GM21528 (cell line): ENCODE measurements at regions not wholly inside any gene's neighbourhood (a gene's known extent, or its start where the extent isn't known, plus 50 kb on each side); places are given as distances from the start of the nearest gene placed in this dataset.
"Not testable (repeated sequence)": the region's sequence is repeated elsewhere in the genome, so short reads cannot be mapped to it uniquely, and the experiment has no call there.

Experiments
- ATAC-seq: cut with Tn5 transposase; IDR thresholded peaks from one replicate; pipeline ENCODE4 v1.9.1; 2021; ENCODE audit warnings: mild to moderate bottlenecking, moderate library complexity; ENCODE audit not compliant: unreplicated experiment, low FRiP score

DNA sequence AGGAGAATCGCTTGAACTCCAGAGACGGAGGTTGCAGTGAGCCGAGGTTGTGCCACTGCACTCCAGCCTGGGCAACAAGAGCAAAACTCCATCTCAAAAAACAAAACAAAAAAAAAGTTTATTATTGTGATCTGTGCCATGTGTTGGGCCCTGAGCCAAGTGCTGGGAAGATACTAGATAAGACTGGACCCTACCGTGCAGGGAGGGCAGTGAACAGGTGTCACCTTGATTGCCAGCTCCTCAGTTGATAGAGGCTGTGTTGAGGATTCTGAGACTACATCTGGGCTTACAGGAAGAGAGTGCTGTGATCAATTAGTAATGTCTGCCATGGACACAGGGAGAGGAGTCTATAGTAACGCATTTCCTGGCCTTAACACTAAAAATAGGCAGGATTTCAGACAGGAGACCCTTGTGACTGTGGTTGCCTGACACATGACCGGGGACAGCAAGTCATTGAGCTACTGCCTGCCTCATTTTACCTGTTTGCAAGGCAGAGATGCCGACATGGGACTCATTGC, 201.5 kb downstream of the C9orf50 start:
- ATAC-seq: no peak

DNA sequence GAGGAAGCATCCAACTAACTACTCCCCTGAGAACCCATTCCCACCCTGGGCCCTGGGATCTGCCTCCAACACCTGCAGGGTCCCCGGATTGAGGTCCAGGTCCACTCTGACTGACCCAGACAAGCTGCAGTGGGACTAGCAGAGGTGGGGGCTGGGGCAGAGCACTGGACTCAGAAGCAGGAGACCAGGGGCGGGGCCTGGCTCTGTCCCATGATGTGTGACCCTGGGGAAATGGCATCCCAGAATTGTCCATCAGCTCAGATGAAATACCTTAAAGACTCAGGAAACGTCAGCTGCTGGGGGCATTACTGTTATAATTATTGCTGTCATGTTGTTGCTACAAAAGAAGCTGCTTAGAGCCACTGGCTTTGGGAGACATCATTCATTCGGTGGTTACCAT, 202.4 kb downstream of the C9orf50 start:
- no peak for ATAC-seq

DNA sequence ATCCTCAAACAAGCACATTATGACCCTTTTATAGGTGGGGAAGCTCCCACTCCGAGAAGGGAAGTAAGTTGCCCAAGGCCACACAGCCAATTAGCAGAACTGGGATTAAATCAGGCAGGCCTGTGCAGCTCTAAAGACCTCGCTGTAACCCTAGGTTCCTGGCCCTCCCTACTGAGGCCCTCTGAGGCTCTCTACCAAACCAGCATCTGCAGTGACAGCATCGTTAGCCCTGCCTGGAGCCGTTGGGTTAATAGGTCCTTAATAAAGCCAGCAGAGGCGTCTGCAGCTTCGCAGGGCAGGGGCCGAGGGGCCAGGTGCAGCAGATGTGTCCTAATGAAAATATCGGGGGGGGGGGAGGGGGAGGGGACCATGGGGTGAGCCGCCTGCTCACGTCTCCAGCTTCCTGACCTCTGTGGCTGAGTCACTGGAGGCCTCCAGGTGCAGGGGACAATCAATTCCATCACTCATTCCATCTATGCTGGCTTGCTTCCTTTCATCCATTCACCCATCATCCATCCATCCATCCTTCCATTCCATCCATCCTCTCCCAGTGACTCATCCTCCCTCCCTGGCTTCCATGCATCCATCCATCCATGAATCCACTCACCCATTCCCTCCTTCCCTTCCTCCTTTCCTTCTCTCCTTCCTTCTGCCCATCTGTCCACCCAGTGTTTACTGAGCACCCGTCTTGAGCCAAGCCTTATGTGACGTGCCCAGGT, 203.9 kb downstream of the C9orf50 start:
- no peak for ATAC-seq

DNA sequence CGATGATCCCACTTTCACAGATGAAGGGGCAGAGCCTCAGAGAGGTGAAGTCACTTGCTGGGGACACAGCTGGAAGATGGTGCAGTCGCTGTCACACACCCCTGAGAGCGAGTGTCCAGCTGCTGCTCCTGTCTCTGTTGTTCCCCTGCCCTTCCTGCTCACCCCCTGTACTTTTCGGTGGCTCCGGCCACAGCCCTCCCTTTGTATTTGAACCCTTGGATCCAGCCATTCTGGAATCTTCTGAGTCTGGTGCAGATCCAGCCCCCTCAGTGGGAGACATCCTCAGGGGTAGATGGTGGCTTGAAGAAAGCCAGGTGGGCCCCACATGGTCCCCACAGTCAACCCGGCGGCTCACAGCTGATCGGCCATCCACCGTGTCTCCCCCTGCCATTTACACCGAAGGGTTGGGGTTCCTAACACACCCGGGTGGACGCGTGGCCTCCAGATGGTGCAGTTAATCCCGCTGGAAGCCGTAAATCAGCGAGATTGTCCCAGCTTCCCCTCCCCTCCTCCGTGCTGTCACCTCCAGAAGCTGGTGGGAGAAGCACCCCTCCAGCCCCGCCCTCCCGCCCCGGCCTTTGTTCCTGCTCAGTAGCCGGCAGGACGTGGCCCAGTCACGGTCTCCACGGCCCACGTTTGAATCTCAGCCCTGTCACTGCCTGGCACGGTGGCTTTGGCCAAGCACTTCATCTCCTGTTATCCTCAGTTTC, 204.8 kb downstream of the C9orf50 start:
- no peak for ATAC-seq

DNA sequence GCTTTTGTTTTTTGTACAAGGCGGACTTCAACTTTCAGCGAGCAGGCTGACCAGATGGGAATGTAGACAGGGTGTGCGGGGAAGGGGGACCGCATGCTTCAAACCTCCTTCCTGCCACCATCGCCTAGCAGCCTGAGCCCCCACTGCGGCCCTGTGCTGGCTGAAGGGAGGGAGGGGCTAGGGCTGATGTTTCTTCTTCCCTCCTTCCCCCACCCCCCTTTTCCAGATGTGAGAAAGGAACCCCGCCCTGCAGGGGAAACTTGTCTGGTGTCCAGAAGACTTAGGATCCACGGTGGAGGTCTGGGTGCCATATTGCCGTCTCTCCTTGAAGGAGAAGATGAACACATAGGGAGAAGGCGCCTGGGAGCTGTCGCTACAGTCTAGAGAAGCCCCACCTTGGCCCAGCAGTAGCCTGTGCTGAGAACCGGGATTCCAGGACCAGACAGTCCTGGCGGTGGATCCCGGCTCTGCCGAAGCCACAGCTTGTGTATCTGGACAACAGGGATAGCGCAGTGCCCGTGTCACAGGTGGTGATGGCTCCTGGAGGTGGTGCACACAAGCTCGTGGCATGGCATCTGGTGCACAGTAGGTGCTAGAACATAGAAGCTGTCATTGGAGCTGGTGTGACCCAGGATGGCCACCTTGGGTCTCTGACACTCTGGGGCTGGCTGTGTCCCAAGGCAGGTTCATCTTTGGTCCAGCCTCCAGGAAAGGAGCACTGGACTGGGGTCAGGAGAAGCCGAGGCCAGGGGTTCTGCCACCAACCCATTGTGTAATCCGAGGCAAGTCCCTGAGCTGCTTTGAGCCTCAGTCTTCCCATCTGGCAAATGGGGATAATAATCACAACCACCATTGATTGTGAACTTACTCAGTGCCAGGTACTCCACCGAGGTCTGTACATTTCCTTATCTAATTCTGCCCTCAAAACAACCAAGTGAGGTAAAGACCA, 205.6 kb downstream of the C9orf50 start:
- ATAC-seq: no peak

DNA sequence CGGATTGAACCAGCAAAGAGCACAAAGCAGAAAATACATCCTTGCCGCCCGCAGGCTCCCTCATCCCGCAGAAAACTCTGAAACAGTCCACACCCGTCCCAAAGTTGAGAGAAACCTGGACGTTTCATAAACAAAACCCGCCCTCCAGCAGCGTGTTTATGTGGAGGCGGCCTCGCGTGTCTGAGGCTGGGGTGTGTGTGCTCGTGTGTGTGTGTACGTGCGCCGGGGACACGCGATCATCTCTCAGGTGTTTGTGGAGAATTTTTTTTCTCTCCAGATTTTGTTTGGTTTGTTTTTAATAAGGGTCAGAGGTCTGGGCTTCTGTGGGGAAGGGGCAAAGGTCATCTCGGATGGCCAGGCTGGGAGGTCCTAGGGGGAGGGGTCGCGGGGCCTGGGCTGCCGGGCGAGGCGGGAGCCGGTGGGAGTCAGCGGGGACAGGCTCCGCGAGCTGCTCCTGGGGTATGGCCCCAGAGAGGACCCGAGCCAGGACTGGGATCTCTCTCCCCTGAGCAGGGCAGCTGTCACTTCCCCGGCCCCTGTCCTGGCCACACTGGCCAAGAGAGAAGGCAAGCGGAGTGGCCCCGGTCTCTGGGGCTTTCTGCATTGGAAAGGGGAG, 206.4 kb downstream of the C9orf50 start:
- ATAC-seq: no peak

DNA sequence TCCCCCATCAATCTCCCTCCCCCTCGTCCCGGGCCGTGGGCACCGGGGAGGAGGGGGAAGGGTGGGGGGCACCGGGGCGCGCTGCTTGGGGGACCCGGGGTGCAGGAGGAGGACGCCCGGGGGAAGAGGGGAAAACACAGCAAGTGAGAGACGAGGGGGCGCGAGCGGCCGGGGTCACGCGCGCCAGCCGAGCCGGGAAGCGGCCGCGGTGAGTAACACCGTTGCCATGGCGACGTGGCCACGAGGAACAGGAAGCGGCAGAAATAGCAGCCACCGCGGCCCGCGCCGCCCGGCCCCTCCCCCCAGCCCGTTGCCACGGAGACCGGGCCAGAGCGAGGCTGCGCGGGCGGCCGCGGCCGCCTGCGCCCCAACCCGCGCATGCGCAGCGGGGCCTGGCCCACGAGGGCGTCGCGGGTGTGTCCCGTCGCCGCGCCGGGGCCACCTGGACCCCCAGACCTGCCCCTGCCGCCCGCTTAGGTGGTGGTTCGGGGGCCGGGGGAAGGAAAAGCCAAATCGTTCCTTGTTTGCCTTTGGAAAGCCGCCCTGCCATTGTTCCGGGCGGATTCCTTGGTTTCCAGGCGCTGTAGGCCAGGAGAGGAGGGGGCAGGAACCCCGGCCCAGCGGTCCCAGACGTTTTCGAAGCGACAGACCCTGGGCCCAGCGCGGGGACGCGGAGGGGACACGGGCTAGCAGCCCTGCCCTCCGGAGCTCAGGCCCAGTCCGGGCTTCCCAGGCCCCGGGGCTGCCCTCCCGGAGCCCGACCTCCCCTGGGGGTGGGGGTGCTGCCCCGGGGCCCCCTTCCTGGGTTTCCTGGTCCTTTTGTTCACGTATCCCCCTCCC, 207.1 kb downstream of the C9orf50 start:
- peak; percentile 79 for ATAC-seq

DNA sequence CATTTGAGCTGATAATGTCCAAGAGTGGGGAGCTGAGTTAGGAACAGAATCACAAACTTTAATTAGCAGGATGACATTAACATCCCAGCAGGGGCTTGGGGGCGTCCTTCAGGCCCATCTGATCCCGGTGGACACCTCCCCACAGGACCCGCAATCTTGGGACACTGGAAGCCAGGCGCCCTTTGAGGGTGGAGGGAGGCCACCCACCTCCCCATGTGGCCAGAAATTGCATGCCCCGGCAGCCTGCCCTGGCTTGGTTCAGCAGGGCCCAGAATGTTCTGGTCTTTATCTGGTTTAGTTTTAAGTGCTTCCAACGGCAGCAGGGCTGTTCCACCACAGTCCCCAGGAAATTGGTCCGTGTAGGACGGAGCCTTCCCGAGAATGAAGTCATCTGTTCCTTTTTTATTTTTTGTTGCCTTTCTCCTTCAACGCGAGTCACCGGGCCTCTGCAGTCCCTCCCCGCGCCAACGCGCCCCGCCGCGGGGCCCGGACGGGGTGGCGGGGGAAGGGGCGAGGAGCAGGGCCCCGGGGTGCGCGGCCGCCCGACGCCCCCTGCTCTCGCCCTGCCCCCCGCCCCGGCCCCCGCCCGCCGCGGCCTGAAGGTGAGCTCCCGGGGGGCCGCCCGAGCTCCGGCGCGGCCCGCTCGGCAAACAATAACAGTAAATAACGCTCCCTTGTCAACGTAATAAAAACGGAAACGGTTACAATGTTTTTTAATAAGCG, 207.9 kb downstream of the C9orf50 start:
- peak; percentile 21 for ATAC-seq

DNA sequence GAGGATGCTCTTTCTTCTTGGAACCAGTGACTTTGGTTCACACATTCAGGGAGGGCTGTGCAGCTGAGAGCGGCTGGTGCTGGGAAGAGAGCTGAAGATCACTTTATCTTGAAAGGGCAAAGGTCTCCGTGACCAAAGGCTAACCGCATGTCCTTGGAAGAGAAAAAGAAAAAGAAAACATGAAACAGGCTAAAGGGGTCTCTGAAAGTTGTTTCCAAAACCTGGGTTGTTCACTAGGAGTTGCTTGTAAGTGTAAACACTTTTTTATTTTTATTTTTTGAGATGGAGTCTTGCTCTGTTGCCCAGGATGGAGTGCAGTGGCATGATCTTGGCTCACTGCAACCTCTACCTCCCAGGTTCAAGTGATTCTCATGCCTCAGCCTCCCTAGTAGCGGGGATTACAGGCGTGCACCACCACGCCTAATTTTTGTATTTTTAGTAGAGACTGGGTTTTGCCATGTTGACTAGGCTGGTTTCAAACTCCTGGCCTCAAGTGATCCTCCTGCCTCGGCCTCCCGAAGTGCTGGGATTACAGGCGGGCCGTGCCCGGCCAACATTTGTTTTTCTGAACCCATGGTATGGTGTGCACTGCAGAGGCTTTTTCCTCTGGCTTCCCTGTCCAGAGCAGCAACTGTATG, 208.6 kb downstream of the C9orf50 start:
- ATAC-seq: not testable (repeated sequence)

DNA sequence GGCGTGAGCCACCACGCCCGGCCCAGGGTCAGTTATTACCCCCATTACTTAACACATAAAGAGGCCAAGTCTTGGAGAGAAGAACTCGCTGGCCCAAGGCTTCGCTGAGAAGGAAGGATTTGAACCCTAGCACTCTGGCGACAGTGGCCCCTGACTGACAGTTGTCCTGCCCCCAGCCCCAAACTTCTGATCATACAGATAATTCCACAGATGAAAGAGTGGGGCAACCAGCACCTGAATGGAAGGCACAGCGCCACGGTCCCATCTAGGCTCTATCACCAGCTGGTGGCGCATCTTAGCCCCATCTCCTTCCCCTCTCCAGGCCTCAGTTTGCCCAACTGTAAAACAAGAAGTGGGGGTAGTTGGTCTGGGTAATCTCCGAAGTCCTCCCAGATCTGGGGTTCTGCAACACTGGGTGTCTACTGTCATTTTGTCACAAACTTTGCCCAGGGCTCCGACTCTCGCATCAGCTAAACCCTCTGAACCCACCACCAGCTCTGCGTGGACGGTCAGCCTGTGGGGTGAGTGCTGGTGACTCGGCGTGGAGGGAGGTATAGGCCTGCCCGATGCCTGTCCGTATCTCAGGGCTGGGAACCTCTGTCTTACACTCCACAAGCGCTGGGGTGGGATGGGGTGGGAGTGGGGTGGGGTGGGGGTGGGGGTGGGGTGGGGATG, 209.3 kb downstream of the C9orf50 start:
- no peak for ATAC-seq

DNA sequence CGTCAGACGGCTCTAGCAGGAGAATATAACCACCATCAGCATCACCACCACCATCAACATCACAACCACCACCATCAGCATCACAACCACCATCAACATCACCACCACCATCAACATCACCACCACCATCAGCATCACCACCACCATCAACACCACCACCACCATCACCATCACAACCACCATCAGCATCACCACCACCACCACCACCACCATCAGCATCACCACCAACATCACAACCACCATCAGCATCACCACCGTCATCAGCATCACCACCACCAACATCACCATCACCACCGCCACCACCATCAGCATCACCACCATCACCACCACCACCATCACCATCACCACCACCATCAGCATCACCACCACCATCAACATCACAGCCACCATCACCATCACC, 210.7 kb downstream of the C9orf50 start:
- ATAC-seq: no peak

DNA sequence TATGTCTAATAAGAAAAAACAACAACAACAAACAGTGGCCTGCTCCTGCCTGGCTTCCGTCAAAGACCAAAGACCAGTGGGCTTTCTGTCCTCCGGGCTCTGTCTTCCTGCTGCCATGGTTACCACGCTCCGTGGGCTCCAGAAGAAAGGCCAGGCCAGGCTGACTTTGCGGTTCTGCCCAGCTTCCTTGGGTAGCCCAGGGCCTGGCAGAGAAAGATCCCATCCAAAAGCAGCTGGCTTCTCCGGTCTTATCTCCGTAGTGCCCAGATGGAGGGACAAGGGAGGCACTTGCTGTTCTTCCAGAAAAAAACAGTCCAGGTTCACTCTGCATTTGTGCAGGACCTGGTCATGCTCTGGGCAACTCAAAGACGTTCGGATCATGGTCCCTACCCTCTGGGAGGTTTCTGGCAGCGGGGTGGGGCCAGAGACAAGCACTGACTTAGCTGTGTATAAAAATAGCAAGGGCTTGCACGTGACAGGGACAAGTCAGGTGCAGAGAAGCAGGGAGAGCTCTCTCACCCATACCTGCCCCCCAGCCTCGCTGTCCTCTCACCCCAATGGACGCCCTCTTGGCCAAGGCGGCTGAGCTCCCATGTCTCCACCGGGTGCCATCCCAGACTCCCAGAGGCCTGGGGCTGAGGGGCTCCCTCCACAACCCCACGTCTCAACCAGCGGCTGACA, 212.2 kb downstream of the C9orf50 start:
- ATAC-seq: no peak

DNA sequence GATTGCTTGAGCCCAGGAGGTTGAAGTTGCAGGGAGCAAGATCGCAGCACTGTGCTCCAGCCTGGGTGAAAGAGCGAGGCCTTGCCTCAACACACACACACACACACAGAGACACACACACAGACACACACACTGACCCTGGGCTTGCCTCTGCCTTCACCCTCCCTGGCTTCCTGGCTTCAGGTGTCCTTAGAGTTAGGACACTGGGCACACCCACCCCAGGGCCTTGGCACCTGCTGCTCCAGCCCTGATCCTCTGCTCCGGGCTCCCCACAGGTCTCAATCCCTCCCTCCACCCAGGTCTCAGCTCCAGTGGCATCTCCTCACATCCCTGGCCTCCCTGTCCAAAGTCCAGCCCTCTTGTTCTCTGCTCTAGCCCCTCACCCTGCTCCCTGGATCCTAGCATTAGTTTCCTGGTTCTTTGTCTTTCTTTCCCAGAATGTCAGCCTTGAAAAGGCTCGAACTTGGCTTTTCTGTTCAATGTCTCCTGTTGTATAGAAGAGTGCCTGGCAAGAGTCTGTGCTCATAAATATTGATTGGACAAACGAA, 212.9 kb downstream of the C9orf50 start:
- ATAC-seq: no peak

DNA sequence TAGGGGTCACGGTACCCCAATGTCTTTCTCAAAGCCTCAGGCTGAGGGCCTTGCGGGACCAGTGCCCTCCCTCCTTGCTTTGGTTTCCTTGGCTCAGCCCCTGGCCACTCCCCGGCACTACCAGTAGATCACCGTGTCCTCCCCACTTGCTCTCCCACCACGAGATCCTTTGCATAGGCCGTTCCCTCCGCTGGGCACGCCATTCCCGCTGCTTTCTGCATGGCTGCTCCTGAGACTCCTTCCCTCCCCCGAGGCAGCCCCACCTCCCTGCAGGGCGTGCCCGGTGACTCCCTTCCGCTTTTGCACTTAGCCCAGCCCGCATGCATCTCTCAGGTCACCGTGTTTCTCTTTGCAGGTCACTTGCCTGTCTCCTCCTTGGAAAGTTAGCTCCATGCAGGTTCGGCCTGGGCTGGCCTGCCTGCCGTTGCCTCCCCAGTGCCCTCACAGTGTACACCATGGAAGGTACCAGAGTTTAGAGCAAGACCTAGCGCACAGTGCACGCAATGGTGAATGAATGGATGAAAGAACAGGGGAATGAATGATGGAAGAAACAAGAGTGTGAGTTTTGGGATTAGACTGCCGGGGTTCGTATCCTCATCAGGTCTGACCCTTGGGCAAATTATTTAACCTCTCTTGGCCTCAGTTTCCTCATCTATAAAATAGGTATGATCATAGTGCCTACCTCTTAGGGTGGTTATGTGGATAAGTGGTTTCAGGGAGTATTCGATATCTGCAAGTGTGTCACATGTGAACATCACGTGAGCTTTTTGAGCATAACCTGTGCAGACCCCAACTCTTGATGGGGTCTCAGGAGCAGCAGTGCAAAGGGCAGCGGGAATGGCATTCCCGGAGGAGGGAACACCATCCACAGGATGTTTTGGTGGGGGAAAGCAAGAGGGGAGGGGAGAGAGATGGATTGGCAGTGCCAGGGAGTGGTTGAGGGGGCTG, 214.3 kb downstream of the C9orf50 start:
- ATAC-seq: no peak

DNA sequence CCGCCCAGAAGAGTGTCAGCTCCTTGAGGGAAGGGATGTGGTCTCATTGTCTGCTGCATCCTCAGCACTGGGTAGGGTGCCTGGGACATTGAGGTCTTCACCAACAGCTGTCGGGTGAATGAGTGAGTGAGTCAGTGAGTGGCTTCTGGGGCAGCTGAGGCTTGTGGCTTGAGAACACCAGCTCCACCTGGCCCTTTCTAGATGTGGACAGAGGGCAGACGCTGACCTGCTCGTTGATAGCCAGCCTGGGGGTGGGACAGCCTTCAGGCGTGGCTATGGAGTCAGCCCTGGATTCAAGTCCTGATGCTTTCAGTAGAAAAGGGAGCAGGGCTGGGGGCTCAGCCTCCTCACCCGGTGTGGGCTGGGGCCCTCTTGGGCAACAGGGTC, 215.1 kb downstream of the C9orf50 start:
- no peak for ATAC-seq
